GM18867 (cell line): ENCODE measurements at regions not wholly inside any gene's neighbourhood (a gene's known extent, or its start where the extent isn't known, plus 50 kb on each side); places are given as distances from the start of the nearest gene placed in this dataset.
"Not testable (repeated sequence)": the region's sequence is repeated elsewhere in the genome, so short reads cannot be mapped to it uniquely, and the experiment has no call there.

Source experiments
- ATAC-seq: cut with Tn5 transposase; IDR thresholded peaks from one replicate; pipeline ENCODE4 v1.9.1; 2021; ENCODE audit warnings: mild to moderate bottlenecking, moderate library complexity; ENCODE audit not compliant: unreplicated experiment

DNA sequence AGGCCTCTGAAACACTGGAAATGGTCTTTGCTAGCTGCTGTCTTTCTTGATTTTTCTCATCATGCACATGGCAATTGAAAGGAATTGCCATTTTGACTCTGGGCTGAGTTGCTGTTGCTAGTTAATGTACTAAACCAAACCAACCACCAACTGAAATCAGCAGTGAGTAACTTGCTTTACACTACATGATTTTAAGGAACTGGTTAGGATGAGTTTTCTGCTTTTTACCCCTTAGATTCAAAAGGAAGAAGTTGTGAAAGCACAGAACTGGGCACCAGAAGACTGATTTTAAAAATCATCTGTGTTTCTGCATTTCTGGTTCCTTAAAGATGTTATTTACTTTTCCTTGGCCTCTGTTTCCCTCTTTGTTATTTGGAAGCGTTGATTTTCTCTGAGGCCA lies 361.9 kb downstream of the HLX start:
- no peak for ATAC-seq

DNA sequence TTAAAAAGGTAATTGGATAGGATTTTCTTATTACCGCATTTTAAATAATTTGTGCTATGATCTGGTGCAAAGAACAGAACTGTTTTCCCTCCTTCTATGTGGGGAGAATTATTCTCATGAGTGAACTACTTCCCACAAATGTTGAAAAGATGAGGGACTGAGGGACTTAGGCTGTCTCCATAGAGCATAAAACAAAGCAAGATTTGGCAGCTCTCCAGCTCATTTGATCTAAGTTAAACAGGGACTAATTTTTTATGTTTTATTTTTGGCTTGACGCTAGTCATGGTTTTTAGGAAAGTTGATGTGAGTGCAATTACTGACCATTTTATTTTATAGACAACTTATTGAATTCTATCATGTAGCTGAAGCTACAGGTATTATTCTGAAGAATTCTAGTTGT lies 362.3 kb downstream of the HLX start:
- ATAC-seq = no peak

GRCh38 chr1:221246067-221246466 lies 366.8 kb downstream of the HLX start:
- no peak for ATAC-seq

- ATAC-seq = no peak
Measured at GRCh38 chr1:221246628-221247415, 367.6 kb downstream of the HLX start.

DNA sequence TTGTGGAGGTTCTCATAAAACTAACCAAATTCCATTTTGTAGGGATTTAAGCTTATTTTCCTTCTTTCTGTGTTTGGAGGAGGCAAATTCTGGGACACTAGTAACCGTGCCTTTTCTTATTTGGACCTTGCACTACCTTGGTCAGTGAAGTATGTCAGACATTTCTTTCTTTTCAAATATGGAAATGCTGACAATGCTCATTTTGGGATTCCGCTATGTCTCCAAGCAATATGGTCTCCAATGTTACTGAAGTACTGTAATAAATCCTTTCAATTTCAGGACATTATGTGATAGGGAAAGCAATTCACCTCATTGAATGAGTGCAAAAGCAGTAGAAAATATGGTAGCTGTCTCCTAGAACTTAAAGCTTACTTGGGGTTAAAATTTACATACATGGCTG lies 372.3 kb downstream of the HLX start:
- no peak for ATAC-seq

DNA sequence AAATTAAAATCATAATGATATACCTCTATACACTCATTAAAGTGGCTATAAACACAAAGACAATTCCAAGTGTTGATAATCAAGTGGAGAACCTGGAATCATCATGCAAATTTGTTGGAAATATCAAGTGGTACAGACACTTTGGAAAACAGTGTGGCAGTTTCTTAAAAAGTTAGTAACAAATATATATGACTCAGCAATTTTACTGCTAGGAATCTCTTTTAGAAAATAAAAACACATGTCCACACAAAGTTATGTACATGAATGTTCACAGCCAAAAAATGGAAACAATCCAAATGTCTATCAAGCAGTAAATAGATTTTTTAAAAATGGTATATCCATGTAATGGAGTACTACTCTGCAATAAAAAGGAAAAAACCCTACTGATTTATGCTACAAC lies 375.6 kb downstream of the HLX start:
- no peak for ATAC-seq

- ATAC-seq = no peak
Measured at GRCh38 chr1:221256773-221257172, 377.5 kb downstream of the HLX start.

- ATAC-seq = not testable (repeated sequence)
Measured at GRCh38 chr1:221257548-221257947, 378.3 kb downstream of the HLX start.

GRCh38 chr1:221262677-221263076 lies 383.4 kb downstream of the HLX start:
- ATAC-seq = not testable (repeated sequence)

DNA sequence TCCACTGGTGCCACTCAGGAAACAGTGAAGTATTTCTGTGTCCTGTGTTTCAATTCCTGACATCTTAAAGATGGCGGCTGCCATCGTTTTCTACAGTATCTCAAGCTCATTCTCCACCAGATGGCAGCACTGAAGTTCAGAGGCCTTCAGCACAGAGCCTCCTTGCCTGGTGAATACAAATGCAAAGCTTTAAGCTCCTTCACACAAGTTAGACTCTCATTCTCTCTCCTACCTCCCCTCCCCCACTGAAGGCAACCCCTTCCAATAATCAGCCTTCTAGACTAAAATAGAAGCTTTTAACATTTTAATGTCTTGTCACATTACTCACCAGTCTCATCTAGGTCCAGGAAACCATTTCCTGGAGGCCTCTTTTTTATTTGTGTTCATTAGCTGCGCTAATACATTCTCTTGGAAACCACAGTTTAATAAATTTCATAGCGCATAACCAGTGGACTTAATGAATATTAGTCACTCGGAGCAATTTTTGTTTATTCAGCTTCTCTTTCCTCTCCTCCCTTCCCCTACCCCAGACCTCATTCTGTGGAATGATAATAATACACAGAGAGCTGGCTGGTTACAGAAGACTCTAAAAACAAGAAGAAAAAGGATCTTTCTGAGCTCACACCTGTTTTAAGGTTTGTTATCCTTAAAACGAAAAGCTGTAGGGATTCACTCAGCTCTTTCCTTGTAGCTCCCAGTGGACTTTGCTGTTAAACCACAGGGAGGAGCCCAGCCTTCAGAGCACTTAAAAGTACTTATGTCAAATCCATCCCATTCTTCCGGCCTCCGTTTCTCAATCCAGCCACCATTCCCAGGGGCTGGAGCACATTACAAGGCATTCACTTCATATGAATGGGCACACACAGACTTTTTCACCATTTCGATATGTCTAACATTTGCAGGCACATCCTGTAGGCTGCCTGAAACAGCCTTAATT lies 384.9 kb downstream of the HLX start:
- peak; percentile 100 for ATAC-seq

DNA sequence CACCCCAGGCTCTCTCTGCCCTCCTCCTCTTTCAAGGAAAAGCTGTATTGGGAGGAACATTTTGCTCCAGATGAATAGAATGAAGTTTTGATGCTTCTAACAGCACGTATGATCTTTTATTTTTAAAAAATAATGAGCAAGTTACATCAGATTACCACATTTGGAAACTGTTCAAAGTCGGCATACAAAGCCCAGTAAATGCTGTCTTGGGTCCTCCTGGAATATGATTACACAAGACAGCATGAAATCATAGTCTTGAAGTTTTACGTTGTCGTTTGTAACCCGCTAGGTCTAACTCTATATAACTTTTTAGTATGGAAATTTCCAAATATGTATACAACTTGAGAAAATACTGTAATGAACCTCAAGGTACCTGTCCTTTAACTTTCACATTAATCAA lies 385.6 kb downstream of the HLX start:
- no peak for ATAC-seq

DNA sequence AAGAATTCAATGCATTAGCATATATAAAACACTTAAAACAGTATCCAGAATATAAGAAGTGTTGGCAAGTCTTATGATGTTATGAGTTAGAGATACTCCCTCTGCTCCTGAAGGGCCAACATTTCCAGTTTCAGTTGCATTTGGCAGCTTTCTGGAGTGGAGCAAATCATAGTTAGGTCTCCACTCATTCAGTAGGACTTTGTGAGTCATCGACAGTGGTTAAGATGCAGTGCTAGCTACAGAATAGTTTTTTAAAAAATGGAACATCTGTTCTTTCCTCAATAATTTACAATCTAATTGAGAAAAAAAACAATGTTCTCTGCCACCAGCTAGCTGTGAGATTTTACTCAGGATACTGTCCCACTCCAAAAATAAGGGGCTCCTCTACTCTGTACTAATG lies 389.1 kb downstream of the HLX start:
- ATAC-seq = no peak

- ATAC-seq = no peak
Measured at GRCh38 chr1:221271701-221272100, 392.5 kb downstream of the HLX start.

GRCh38 chr1:221272940-221273339 lies 393.7 kb downstream of the HLX start:
- ATAC-seq = no peak

GRCh38 chr1:221274373-221274772 lies 395.1 kb downstream of the HLX start:
- no peak for ATAC-seq

- ATAC-seq = no peak
Measured at GRCh38 chr1:221276896-221277409, 397.7 kb downstream of the HLX start.

DNA sequence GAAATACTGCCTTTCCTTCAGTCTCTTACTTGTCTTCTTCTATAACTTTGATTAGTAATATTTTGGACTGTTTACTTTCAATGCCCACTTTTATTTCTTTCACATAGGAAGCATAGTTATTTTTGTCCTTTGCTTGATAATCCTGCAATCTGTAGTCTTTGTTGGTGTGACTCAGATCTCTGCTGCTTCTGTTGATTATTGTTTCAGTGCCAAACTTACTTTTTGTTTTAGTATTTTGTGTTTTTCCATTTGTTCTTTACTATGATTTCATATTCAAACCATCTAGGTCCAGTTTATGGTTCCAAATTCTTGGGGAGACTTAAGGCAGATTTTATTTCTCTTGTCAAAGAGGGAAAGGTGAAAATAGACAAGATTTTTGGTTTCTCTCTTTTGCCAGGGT lies 399.9 kb downstream of the HLX start:
- no peak for ATAC-seq

GRCh38 chr1:221283532-221283931 lies 404.3 kb downstream of the HLX start:
- ATAC-seq = no peak

DNA sequence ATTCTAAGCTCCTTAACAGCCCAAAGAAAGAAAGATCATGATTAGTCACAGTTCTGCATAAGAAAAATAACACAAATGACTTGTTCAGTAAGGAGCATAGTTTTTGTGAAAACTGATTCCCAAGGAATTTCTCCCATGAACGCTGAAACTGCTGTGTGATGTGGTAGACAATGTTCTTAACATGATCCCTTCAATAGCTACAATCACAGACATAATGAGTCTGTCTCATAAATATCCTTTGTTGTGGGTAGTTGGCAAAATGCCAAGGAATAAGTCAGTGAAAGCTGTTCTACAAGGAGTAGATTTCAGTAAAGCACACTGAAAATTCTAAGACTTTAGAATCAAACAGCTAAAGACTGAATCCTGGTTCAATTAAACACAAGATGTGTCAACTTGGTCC lies 404.8 kb downstream of the HLX start:
- no peak for ATAC-seq

DNA sequence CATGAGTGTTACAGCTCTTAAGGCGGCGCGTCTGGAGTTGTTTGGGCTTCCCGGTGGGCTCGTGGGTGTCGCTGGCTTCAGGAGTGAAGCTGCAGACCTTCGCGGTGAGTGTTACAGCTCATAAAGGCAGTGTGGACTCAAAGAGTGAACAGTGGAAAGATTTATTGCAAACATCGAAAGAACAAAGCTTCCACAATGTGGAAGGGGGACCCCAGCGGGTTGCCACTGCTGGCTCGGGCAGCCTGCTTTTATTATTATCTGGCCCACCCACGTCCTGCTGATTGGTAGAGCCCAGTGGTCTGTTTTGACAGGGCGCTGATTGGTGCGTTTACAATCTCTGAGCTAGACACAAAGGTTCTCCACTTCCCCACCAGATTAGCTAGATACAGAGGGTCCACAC lies 405.7 kb downstream of the HLX start:
- not testable (repeated sequence) for ATAC-seq

GRCh38 chr1:221285458-221286210 lies 406.4 kb downstream of the HLX start:
- not testable (repeated sequence) for ATAC-seq
